Psoas muscle (tissue), 7 donors: ENCODE measurements at regions not wholly inside any gene's neighbourhood (a gene's known extent, or its start where the extent isn't known, plus 50 kb on each side); places are given as distances from the start of the nearest gene placed in this dataset.

Experiments used
- ATAC-seq, 4 donors: fragments of 200-7000 bp; cut with Tn5 transposase; one replicate each; pipeline ENCODE4 v1.9.1; 2020; ENCODE audit warnings: moderate library complexity in 3 of 4, mild to moderate bottlenecking in 2 of 4
- DNase-seq, 2 donors: peaks; one replicate each; pipeline ENCODE4 v3.0.0-alpha.2; 2020
- H3K27ac ChIP-seq: fragments of 200-600 bp; one replicate; pipeline ENCODE4 v1.8.0; 2022
- H3K27me3 ChIP-seq, 3 donors: fragments of 200-600 bp in 1 of 3; one replicate each; pipeline versions ENCODE4 v1.6.1 to v1.8.0; 2013 to 2022; ENCODE audit warnings: low read length in 2 of 3, mild to moderate bottlenecking in 2 of 3, moderate library complexity in 1 of 3; ENCODE audit not compliant: insufficient read depth in 3 of 3
- H3K36me3 ChIP-seq, 2 donors: fragments of 200-600 bp in 1 of 2; one replicate each; pipeline versions ENCODE4 v1.6.1 to v1.8.0; 2013 to 2022; ENCODE audit warnings: low read depth in 1 of 2, mild to moderate bottlenecking in 1 of 2, moderate library complexity in 1 of 2; ENCODE audit not compliant: insufficient read depth in 1 of 2
- H3K4me1 ChIP-seq: fragments of 200-600 bp; one replicate; pipeline ENCODE4 v1.8.0; 2022
- H3K4me3 ChIP-seq: fragments of 200-600 bp; one replicate; pipeline ENCODE4 v1.8.0; 2022; ENCODE audit warnings: mild to moderate bottlenecking
- H3K9me3 ChIP-seq: fragments of 200-600 bp; one replicate; pipeline ENCODE4 v1.8.0; 2022
- WGBS, 3 donors: extraction: QIAGEN DNeasy Blood & Tissue Kit; methylation state at CpG; one replicate each; pipeline versions ENCODE4 v1.1.6 to v1.1.7; 2013; 5-methylcytosine and 5-hydroxymethylcytosine counted together
- intact Hi-C, 2 donors: fragments of 100-400 bp; cut with DNase I; formaldehyde crosslinking; loops; one replicate each; pipeline versions ENCODE4 v1.11.0 to v1.14.2; 2022
- TF ChIP-seq, protein P1 (sequence below): fragments of 200-600 bp; IDR thresholded peaks from one replicate; pipeline ENCODE4 v1.8.0; 2022; ENCODE audit warnings: antibody characterized with exemption
- donor health status: healthy with polysubstance abuse.
- donor health status: DM: no; HTN: no; CAD: no; lungs with moderate emphysema.
- donor health status: Bipolar disorder and iron deficiency.
- donor health status: healthy.
- donor health status: DM: yes; HTN: yes; CAD: no.
- donor health status: DM: no; HTN: no; CAD: no.
- donor health status: DM: yes; HTN: yes; CAD: no.

DNA sequence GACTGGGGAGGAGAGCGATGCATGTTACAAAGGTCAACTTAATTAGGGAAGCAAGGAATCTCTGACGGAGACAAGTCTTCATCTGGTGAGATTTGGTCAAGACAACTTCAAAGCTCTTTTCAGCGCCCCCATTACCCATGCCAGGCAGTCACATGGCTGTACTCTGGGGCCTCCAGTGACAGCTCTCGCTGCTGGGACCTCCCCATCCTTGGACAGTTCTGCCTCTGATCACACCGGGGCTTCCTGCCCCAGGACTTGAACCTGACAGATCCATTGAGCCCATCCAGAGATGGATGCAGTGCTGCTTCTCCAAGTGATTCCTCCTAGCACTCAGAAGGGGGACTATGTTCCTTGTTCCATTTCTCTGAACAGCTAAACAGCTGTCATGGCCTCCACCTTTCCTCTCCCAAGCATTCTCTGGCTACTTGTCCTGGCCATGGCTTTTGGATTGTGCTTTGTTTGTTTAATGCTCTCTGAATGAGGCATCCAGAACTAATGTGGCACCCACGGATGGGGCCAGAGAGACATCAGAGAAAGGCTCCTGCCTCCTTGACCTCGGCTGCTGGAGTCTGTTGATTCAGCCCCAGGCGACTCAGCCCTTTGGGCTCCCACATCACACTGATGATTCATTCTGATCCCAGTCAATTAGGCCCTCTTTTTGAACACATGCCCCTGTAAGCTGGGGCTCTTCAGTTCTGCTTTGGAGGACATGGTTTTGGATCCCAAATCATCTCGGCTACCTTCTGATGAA lies 122.1 kb upstream of the ADAMTS16 start:
- 48 to 49% (median 48%) methylated on average over 9 of the region's 9 CpGs for WGBS, 3 donors
- TF ChIP-seq, protein P1, sequence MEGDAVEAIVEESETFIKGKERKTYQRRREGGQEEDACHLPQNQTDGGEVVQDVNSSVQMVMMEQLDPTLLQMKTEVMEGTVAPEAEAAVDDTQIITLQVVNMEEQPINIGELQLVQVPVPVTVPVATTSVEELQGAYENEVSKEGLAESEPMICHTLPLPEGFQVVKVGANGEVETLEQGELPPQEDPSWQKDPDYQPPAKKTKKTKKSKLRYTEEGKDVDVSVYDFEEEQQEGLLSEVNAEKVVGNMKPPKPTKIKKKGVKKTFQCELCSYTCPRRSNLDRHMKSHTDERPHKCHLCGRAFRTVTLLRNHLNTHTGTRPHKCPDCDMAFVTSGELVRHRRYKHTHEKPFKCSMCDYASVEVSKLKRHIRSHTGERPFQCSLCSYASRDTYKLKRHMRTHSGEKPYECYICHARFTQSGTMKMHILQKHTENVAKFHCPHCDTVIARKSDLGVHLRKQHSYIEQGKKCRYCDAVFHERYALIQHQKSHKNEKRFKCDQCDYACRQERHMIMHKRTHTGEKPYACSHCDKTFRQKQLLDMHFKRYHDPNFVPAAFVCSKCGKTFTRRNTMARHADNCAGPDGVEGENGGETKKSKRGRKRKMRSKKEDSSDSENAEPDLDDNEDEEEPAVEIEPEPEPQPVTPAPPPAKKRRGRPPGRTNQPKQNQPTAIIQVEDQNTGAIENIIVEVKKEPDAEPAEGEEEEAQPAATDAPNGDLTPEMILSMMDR: no peak
- intact Hi-C loops: no loop called here
- H3K4me1 ChIP-seq: no peaks in the 10 kb centered on the region
- H3K9me3 ChIP-seq: no peaks in the 10 kb centered on the region
- H3K4me3 ChIP-seq: no peak overlapping the region
- ATAC-seq (peak in 3 of 4 donors; percentile 23 to 61 (median 23)), DNase-seq (no peak)
- H3K27ac ChIP-seq: no peak overlapping the region
- H3K36me3 ChIP-seq: no peaks in the 10 kb centered on the region
- no peaks in the 10 kb centered on the region for H3K27me3 ChIP-seq

DNA sequence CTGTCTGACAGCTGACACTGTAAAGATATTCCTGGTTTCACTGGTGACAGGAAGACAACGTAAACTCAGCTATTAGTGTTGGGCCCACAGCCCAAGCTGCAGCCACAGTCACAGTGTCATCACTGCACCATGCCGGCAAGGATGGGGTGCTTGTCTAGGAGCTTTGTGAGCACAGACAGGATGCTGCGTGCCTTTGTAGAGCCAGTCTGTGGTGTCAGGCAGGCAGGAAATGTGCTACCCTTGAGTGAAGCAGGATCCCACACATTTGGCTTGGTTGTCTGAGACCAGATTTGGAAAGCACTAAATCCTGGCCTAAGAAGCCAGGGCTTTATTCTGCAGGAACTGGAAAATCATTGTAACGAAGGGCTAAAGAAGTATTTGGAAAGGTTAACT lies 121.6 kb upstream of the ADAMTS16 start:
- no peak overlapping the region for H3K27ac ChIP-seq
- no peaks in the 10 kb centered on the region for H3K36me3 ChIP-seq
- DNase-seq (no peak), ATAC-seq (peak in 1 of 4 donors; percentile 27)
- WGBS, 3 donors: 16 to 27% (median 17%) methylated on average over 4 of the region's 4 CpGs
- no peak overlapping the region for H3K4me3 ChIP-seq
- no peaks in the 10 kb centered on the region for H3K27me3 ChIP-seq
- no peaks in the 10 kb centered on the region for H3K4me1 ChIP-seq
- H3K9me3 ChIP-seq: no peaks in the 10 kb centered on the region
- intact Hi-C loops: no loop called here
- TF ChIP-seq, protein P1: no peak

DNA sequence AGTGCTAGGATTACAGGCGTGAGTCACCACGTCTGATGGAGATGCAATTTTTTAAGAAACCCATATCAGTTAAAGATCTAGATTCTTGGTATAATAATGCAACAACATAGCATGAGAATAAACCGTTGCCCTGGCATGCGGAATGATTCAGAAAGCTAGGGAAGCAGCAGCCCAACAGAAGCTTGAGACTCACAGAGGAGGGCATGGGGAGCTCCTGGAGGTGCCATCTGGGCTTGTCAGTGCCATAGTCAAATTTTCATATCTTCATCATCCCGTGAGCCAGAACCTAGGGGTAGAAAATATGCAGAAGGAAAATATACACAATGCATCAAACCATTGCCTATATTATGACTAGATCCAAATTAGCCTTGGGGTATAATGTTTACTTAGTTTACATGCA lies 118.7 kb upstream of the ADAMTS16 start:
- TF ChIP-seq, protein P1: no peak
- no peaks in the 10 kb centered on the region for H3K9me3 ChIP-seq
- H3K27me3 ChIP-seq: peaks cover 0 to 4% (median 0%) of the 10 kb centered on the region in 3 donors
- H3K4me3 ChIP-seq: no peak overlapping the region
- DNase-seq (no peak), ATAC-seq (no peak)
- WGBS, 3 donors: 86 to 92% (median 89%) methylated on average over 5 of the region's 5 CpGs
- no peak overlapping the region for H3K27ac ChIP-seq
- no peaks in the 10 kb centered on the region for H3K36me3 ChIP-seq
- H3K4me1 ChIP-seq: no peaks in the 10 kb centered on the region
- intact Hi-C loops: no loop called here

DNA sequence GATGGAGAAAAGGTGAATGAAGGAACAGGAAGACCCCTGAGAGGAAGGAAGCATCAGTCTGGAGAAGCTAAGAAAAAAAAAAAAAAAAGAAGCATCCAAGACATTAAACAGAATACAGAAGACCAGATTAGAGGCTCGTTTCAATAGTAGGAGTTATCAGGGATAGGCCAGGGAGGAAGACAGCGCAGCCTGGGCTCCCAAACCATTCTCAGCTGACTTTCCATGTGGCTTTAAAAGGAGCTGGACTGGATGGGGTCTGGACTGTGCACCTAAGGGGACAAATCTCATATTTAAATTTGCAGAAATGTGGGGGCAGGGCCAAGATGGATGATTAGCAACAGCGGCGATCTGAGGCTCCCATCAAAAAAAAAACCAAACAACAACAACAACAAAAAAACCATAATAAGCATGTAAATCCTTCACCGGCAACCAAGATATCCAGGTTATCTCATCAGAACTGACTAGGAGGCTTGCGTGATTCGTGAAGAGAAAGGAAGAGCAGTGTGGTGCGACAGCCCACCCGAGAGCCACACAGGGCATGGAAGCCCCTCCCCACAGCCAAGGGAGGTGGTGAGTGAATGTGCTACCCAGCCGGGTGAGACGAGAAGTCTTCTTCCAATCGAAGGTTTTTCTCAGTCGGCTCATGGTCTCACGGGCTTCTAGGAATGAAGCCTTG lies 114.9 kb upstream of the ADAMTS16 start:
- WGBS, 3 donors: 86 to 93% (median 93%) methylated on average over 14 of the region's 14 CpGs
- peaks cover 0 to 4% (median 0%) of the 10 kb centered on the region in 3 donors for H3K27me3 ChIP-seq
- H3K27ac ChIP-seq: no peak overlapping the region
- H3K9me3 ChIP-seq: no peaks in the 10 kb centered on the region
- H3K4me1 ChIP-seq: no peaks in the 10 kb centered on the region
- DNase-seq (no peak), ATAC-seq (no peak)
- H3K36me3 ChIP-seq: no peaks in the 10 kb centered on the region
- TF ChIP-seq, protein P1: no peak
- intact Hi-C loops: no loop called here
- H3K4me3 ChIP-seq: peak overlapping the region; percentile 12
